GM12878 (cell line): ENCODE measurements at regions not wholly inside any gene's neighbourhood (a gene's known extent, or its start where the extent isn't known, plus 50 kb on each side); places are given as distances from the start of the nearest gene placed in this dataset.
A peak's percentile ranks its signal among the peaks of the same experiment; 100 is the strongest.

ENCODE experiments used
- ATAC-seq: fragments of 200-7000 bp; cut with Tn5 transposase; 3 replicates; pipeline ENCODE4 v1.9.1; 2020; ENCODE audit warnings: mild to moderate bottlenecking, moderate library complexity
- BruUV-seq: library from RNA; stranded (reverse); fragments of 400-500 nt; replicated peaks from 2 replicates; lab custom pipeline; 2021; lab: Mats Ljungman, UMichigan
- CTCF ChIA-PET: fragments of 300-600 bp; sonication (Branson Sonifier 250); formaldehyde crosslinking; extraction: SDS; loops from one replicate; lab custom pipeline; 2021; ENCODE audit warnings: inconsistent platforms; lab: Yijun Ruan, JAX
- POLR2A ChIA-PET: fragments of 350-600 bp; formaldehyde crosslinking; extraction: SDS; loops from one replicate; lab custom pipeline; 2021; ENCODE audit warnings: inconsistent platforms; lab: Charles Lee
- RAD21 ChIA-PET: fragments of 300-600 bp; sonication (Branson Sonifier 250); formaldehyde crosslinking; loops from one replicate; lab custom pipeline; 2023; ENCODE audit warnings: antibody characterized with exemption; ENCODE audit not compliant: unreplicated experiment; lab: Charles Lee
- SMC1A ChIA-PET: fragments of 300-600 bp; sonication (Branson Sonifier 250); formaldehyde crosslinking; loops from one replicate; lab custom pipeline; 2023; ENCODE audit not compliant: unreplicated experiment, uncharacterized antibody; lab: Charles Lee
- DNase-seq: peaks from one replicate; pipeline ENCODE4 v3.0.0-alpha.2; 2011; ENCODE audit warnings: low read depth, low spot score
- FAIRE-seq: peaks from 3 replicates; lab custom pipeline; 2011; peaks lifted over from hg19 to GRCh38; lab: Jason Lieb, UNC
- H2AFZ ChIP-seq: 2 replicates; pipeline ENCODE4 v1.6.0; 2011; ENCODE audit warnings: low read depth, low read length, control low read depth; ENCODE audit not compliant: control insufficient read depth
- H3K27ac ChIP-seq: 2 replicates; pipeline ENCODE4 v1.5.1; 2011; ENCODE audit warnings: control low read depth; ENCODE audit not compliant: control insufficient read depth, insufficient read depth
- H3K27me3 ChIP-seq, 2 experiments: replicated peaks in 1 of 2; 2 replicates each; pipeline versions ENCODE4 v1.6.0 to v1.6.1; 2011; ENCODE audit warnings: low read length in 1 of 2; ENCODE audit not compliant: control insufficient read depth in 2 of 2, insufficient read depth in 2 of 2
- H3K36me3 ChIP-seq, 2 experiments: 2 replicates each; pipeline ENCODE4 v1.5.1; 2011; ENCODE audit warnings: low read length in 1 of 2; ENCODE audit not compliant: control insufficient read depth in 2 of 2, insufficient read depth in 2 of 2
- H3K4me1 ChIP-seq: 2 replicates; pipeline ENCODE4 v1.6.1; 2011; ENCODE audit warnings: mild to moderate bottlenecking, low read length, moderate library complexity, mixed read lengths; ENCODE audit not compliant: control insufficient read depth, insufficient read depth
- H3K4me2 ChIP-seq: 2 replicates; pipeline ENCODE4 v1.6.0; 2011; ENCODE audit warnings: control low read depth; ENCODE audit not compliant: control insufficient read depth, insufficient read depth
- H3K4me3 ChIP-seq: fragments of 200-600 bp; sonication (generic); 2 replicates; pipeline ENCODE4 v1.5.1; 2016
- H3K79me2 ChIP-seq: 2 replicates; pipeline ENCODE4 v1.6.0; 2011; ENCODE audit warnings: low read length; ENCODE audit not compliant: control insufficient read depth, insufficient read depth
- H3K9ac ChIP-seq: 2 replicates; pipeline ENCODE4 v1.8.0; 2011; ENCODE audit warnings: low read length, control low read depth, mixed read lengths; ENCODE audit not compliant: control insufficient read depth, insufficient read depth
- H3K9me3 ChIP-seq: replicated peaks from 3 replicates; pipeline ENCODE4 v1.5.1; 2011; ENCODE audit warnings: mild to moderate bottlenecking, low read length; ENCODE audit not compliant: control insufficient read depth, insufficient read depth
- H4K20me1 ChIP-seq: 2 replicates; pipeline ENCODE4 v1.6.0; 2011; ENCODE audit not compliant: control insufficient read depth, insufficient read depth
- ASH2L ChIP-seq: fragments of 300-600, 200-600 bp; sonication (generic); IDR thresholded peaks from 2 replicates; pipeline ENCODE4 v1.6.1; 2017; ENCODE audit warnings: low read depth, mild to moderate bottlenecking, borderline replicate concordance
- E2F4 ChIP-seq: IDR thresholded peaks from 2 replicates; pipeline ENCODE4 v1.6.1; 2012; ENCODE audit warnings: low read depth, low read length, improper control_type of control experiment
- ESRRA ChIP-seq: IDR thresholded peaks from 2 replicates; pipeline ENCODE4 v1.6.1; 2012; ENCODE audit warnings: mild to moderate bottlenecking, low read length, improper control_type of control experiment
- HDAC6 ChIP-seq: fragments of 200-600 bp; sonication (generic); IDR thresholded peaks from one replicate; pipeline ENCODE4 v1.8.0; 2017; ENCODE audit warnings: antibody characterized with exemption; ENCODE audit not compliant: unreplicated experiment
- KAT2A ChIP-seq: conservative IDR thresholded peaks from 2 replicates; pipeline ENCODE4 v1.6.1; 2011; ENCODE audit warnings: low read depth, low read length; ENCODE audit not compliant: control insufficient read depth
- MEF2A ChIP-seq: IDR thresholded peaks from 2 replicates; pipeline ENCODE4 v1.6.1; 2011; ENCODE audit warnings: low read depth, mild to moderate bottlenecking, low read length, moderate library complexity; ENCODE audit not compliant: insufficient read depth
- MYC ChIP-seq: IDR thresholded peaks from 2 replicates; pipeline ENCODE4 v1.6.1; 2011; ENCODE audit warnings: mild to moderate bottlenecking, low read length, moderate library complexity, inconsistent platforms; ENCODE audit not compliant: insufficient read depth, insufficient replicate concordance, insufficient read length, severe bottlenecking
- REST ChIP-seq: IDR thresholded peaks from 2 replicates; pipeline ENCODE4 v1.6.1; 2012; ENCODE audit warnings: mild to moderate bottlenecking, low read depth, low read length
- SIX5 ChIP-seq: IDR thresholded peaks from 2 replicates; pipeline ENCODE4 v1.6.1; 2011; ENCODE audit warnings: mild to moderate bottlenecking, low read depth, low read length, moderate library complexity; ENCODE audit not compliant: severe bottlenecking
- TCF12 ChIP-seq: IDR thresholded peaks from 2 replicates; pipeline ENCODE4 v1.6.1; 2011; ENCODE audit warnings: low read depth, mild to moderate bottlenecking, low read length
- ZNF24 ChIP-seq: fragments of 450-650 bp; IDR thresholded peaks from 2 replicates; pipeline ENCODE4 v1.6.1; 2017; ENCODE audit warnings: antibody characterized with exemption, mild to moderate bottlenecking
- WGBS: methylation state at CpG from one replicate; pipeline ENCODE4 v1.1.6; 2016; ENCODE audit warnings: low lambda C conversion rate; ENCODE audit not compliant: insufficient replicate concordance, insufficient coverage; ENCODE audit errors: missing lambda C conversion rate; 5-methylcytosine and 5-hydroxymethylcytosine counted together
- in situ Hi-C: fragments of 300-500 bp; cut with MboI; formaldehyde crosslinking; loops from 9 replicates; pipeline ENCODE4 v1.14.3; 2018; ENCODE audit warnings: mixed read lengths
- intact Hi-C: fragments of 100-400 bp; cut with micrococcal nuclease; formaldehyde crosslinking; loops from one replicate; pipeline ENCODE4 v1.14.2; 2022; ENCODE audit not compliant: unreplicated experiment
- TF ChIP-seq, protein P1 (sequence below): IDR thresholded peaks from 2 replicates; pipeline ENCODE4 v1.6.1; 2011; ENCODE audit warnings: low read depth, low read length, improper control_type of control experiment, borderline replicate concordance

GRCh38 chr11:20213790-20214189 lies 53.5 kb upstream of the DBX1 start:
- H3K9ac ChIP-seq = no peak overlapping the region
- FAIRE-seq (no peak), DNase-seq (no peak)
- no peak overlapping the region for H3K4me2 ChIP-seq
- in situ Hi-C loops = no loop called here
- no peak overlapping the region for H3K4me3 ChIP-seq
- H4K20me1 ChIP-seq = no peaks in the 10 kb centered on the region
- no peaks in the 10 kb centered on the region for H3K36me3 ChIP-seq
- intact Hi-C loops = no loop called here
- TF ChIP-seq E2F4 (no peak), HDAC6 (no peak), KAT2A (no peak), TCF12 (no peak), MEF2A (no peak), REST (no peak), ESRRA (no peak), ASH2L (no peak), SIX5 (no peak), MYC (no peak), ZNF24 (no peak)
- TF ChIP-seq, protein P1, sequence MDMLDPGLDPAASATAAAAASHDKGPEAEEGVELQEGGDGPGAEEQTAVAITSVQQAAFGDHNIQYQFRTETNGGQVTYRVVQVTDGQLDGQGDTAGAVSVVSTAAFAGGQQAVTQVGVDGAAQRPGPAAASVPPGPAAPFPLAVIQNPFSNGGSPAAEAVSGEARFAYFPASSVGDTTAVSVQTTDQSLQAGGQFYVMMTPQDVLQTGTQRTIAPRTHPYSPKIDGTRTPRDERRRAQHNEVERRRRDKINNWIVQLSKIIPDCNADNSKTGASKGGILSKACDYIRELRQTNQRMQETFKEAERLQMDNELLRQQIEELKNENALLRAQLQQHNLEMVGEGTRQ = no peak
- TF ChIP-seq, all 136 proteins: peak for 0
- ChIA-PET RAD21 (no interaction called here), POLR2A (no interaction called here), SMC1A (no interaction called here), CTCF (no interaction called here)
- no peak overlapping the region for H2AFZ ChIP-seq
- peaks cover 2 to 7% of the 10 kb centered on the region in 2 experiments; a peak in 3 of 4 replicates for H3K27me3 ChIP-seq
- 0% methylated on average over 1 of the region's 1 CpG for WGBS
- no peak overlapping the region for H3K27ac ChIP-seq
- H3K4me1 ChIP-seq = no peaks in the 10 kb centered on the region
- ATAC-seq = peak; percentile 81
- no peaks in the 10 kb centered on the region for H3K79me2 ChIP-seq
- BruUV-seq = no TSS peak
- no peaks in the 10 kb centered on the region for H3K9me3 ChIP-seq
